ENCODE measurements at regions not wholly inside any gene's neighbourhood (a gene's known extent, or its start where the extent isn't known, plus 50 kb on each side); places are given as distances from the start of the nearest gene placed in this dataset.

GRCh38 chr6:44003345-44004061 is 123.7 kb downstream of the MRPL14 start:
- Histone ChIP-seq H3K27me3 (peaks cover 0 to 4% of the 10 kb centered on the region in 2 donors), H3K36me3 (no peaks in the 10 kb centered on the region), H3K27ac (no peak overlapping the region), H3K4me1 (peaks cover 0 to 6% of the 10 kb centered on the region in 2 donors), H3K4me3 (peak overlapping the region in 2 of 3 donors; percentile 49 to 64), H3K9me3 (no peaks in the 10 kb centered on the region)
- intact Hi-C loops (cut with DNase I; ENCODE audit: low total_unique reads): no loop called here
- TF ChIP-seq POLR2A (IDR thresholded peaks at IDR 0.05): no peak
- TF ChIP-seq CTCF (IDR thresholded peaks at IDR 0.05): no peak
- no peak for TF ChIP-seq POLR2AphosphoS5 (IDR thresholded peaks at IDR 0.05)
- DNase-seq (ENCODE audit: low spot score in 2 of 2): no peak

- peak overlapping the region; percentile 4 to 48 for H3K27ac ChIP-seq
- peak overlapping the region; percentile 23 to 64 (median 49) for H3K4me3 ChIP-seq
- intact Hi-C loops (cut with DNase I; ENCODE audit: low total_unique reads): no loop called here
Measured at GRCh38 chr6:44002593-44003344, 124.5 kb downstream of the MRPL14 start.

GRCh38 chr6:44002067-44002592 is 125.1 kb downstream of the MRPL14 start:
- peaks cover 0 to 4% of the 10 kb centered on the region in 2 donors for H3K27me3 ChIP-seq
- peak overlapping the region; percentile 23 to 64 (median 49) for H3K4me3 ChIP-seq
- peak overlapping the region in 1 of 2 donors; percentile 48 for H3K27ac ChIP-seq
- H3K4me1 ChIP-seq: peaks cover 0 to 6% of the 10 kb centered on the region in 2 donors
- intact Hi-C loops (cut with DNase I; ENCODE audit: low total_unique reads): no loop called here
- H3K36me3 ChIP-seq: no peaks in the 10 kb centered on the region
- DNase-seq (ENCODE audit: low spot score in 2 of 2): no peak
- no peaks in the 10 kb centered on the region for H3K9me3 ChIP-seq
- no peak for TF ChIP-seq POLR2AphosphoS5 (IDR thresholded peaks at IDR 0.05)
- no peak for TF ChIP-seq POLR2A (IDR thresholded peaks at IDR 0.05)
- TF ChIP-seq CTCF (IDR thresholded peaks at IDR 0.05): no peak

More at GRCh38 chr6:44002593-44003344, 124.5 kb downstream of the MRPL14 start:
- TF ChIP-seq POLR2A (IDR thresholded peaks at IDR 0.05) (no peak), POLR2AphosphoS5 (IDR thresholded peaks at IDR 0.05) (peak in 2 of 3 donors; percentile 36 to 70)
- Histone ChIP-seq H3K27me3 (peaks cover 0 to 4% of the 10 kb centered on the region in 2 donors), H3K9me3 (no peaks in the 10 kb centered on the region), H3K36me3 (no peaks in the 10 kb centered on the region), H3K4me1 (peaks cover 0 to 6% of the 10 kb centered on the region in 2 donors)
- peak; percentile 64 to 69 for DNase-seq (ENCODE audit: low spot score in 2 of 2)

DNA sequence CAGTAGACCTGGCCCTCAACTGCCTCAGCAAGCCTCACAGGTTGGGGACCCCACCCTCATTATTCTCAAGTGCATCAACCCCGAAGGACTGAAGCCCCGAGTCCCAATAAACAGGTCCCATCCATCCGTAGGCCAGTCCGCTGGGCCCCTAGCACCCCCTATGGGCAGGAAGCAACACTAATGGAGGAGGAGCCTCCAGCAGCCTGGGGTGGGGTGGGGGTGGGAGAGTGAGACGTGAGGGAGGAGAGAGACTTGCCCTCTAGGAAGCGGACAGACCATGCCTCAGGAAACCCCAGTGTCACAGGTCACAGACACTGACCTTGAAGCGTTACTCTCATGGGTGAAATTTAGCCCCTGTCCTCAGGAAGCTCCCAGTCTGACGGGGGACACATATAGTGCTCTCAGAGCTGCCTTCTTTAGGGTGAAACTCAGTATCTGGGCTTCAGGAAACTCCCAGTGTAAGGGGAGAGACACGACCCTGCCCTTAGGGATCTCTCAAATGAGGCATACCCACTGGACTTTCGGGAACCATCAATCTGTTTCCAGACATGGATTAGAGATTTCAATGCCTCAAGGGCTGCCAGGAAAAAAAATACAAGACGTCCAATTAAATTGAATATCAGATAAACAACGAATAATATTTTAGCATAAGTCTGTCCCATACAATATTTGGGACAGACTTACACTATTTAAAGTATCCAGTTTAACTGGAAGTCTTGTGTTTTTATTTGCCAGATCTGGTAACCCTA is 125.8 kb downstream of the MRPL14 start:
- intact Hi-C loops (cut with DNase I; ENCODE audit: low total_unique reads): no loop called here
- Histone ChIP-seq H3K27ac (no peak overlapping the region), H3K36me3 (no peaks in the 10 kb centered on the region), H3K4me3 (peak overlapping the region in 2 of 3 donors; percentile 49 to 64), H3K27me3 (peaks cover 0 to 4% of the 10 kb centered on the region in 2 donors), H3K4me1 (peaks cover 0 to 6% of the 10 kb centered on the region in 2 donors), H3K9me3 (no peaks in the 10 kb centered on the region)
- no peak for DNase-seq (ENCODE audit: low spot score in 2 of 2)
- TF ChIP-seq POLR2AphosphoS5 (IDR thresholded peaks at IDR 0.05) (no peak), CTCF (IDR thresholded peaks at IDR 0.05) (no peak), POLR2A (IDR thresholded peaks at IDR 0.05) (no peak)

DNA sequence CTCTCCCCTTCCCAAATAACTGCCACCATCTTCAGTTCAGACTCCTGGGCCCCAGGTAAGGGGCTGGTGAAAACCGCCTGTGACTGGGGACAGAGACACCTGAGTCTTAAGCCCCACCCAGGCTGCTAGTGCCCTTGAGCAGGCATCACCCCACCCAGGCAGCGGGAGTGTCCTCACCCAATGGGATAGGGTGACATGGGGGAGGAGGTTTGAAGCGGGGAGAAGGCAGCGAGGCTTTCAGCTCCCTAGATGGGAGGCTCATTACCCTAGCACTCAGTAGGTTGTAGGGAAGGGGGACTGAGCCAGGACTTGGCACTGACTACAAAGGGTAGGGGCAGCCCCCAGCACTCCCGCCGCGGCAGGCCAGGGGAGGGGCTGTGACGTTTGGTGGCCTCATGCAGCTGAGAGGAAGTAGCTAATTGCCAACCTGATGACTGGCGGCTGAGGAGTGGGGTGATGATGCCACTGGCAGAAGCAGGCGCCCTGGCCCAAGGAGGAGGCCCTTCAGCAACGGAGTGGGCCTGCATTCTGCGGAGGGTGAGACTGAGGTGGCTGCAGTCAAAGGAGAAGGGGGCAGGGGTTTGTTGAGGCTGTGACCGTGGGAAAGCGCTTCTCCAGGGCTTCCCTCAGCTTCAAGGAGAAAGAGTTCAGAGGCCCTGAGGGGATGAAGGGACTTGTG is 126.9 kb downstream of the MRPL14 start:
- no peaks in the 10 kb centered on the region for H3K36me3 ChIP-seq
- DNase-seq (ENCODE audit: low spot score in 2 of 2): no peak
- peaks cover 0 to 6% of the 10 kb centered on the region in 2 donors for H3K4me1 ChIP-seq
- TF ChIP-seq POLR2A (IDR thresholded peaks at IDR 0.05) (no peak), POLR2AphosphoS5 (IDR thresholded peaks at IDR 0.05) (no peak), CTCF (IDR thresholded peaks at IDR 0.05) (no peak)
- peaks cover 0 to 4% of the 10 kb centered on the region in 2 donors for H3K27me3 ChIP-seq
- H3K4me3 ChIP-seq: no peak overlapping the region
- H3K27ac ChIP-seq: no peak overlapping the region
- H3K9me3 ChIP-seq: no peaks in the 10 kb centered on the region
- intact Hi-C loops (cut with DNase I; ENCODE audit: low total_unique reads): no loop called here

Data from breast epithelium (tissue), 4 donors.